T47D (cell line): ENCODE measurements at regions not wholly inside any gene's neighbourhood (a gene's known extent, or its start where the extent isn't known, plus 50 kb on each side); places are given as distances from the start of the nearest gene placed in this dataset.
"Not testable (repeated sequence)": the region's sequence is repeated elsewhere in the genome, so short reads cannot be mapped to it uniquely, and the experiment has no call there.

Experiments
- DNase-seq, 2 experiments: peaks; one replicate each; pipeline versions ENCODE4 v3.0.0 to v3.0.0-alpha.2; 2011 to 2012; ENCODE audit warnings: low read depth in 1 of 2, low spot score in 1 of 2
- JUND ChIP-seq: IDR thresholded peaks from 2 replicates; pipeline ENCODE4 v1.6.1; 2012; ENCODE audit warnings: low read depth
- in situ Hi-C: cut with HindIII; loops from 2 replicates; pipeline ENCODE4 v1.10.0; 2016; ENCODE audit warnings: low sequenced_read_pairs, low pct_unique_long_range_greater_than_20kb

DNA sequence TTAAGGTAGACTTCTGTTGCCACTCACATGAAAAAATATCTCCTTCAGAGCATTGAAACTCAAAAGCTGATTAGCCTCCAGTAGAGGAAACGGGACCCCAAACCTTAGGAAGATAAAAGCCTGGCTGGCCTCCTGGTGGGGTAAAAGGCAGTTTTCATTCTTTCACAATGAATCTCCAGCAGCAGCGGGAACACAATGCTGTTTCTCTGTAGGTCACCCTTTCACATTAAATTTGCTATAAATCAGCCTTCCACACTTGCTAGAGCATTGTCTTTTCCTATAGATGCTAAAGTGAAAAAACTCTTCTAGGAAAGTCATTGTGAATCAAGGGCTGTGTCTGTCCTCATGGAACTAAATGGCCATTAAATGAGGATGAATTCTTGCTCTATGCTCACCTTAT lies 207.3 kb upstream of the MAGEB2 start:
- DNase-seq = no peak
- no peak for TF ChIP-seq JUND
- in situ Hi-C loops = no loop called here

DNA sequence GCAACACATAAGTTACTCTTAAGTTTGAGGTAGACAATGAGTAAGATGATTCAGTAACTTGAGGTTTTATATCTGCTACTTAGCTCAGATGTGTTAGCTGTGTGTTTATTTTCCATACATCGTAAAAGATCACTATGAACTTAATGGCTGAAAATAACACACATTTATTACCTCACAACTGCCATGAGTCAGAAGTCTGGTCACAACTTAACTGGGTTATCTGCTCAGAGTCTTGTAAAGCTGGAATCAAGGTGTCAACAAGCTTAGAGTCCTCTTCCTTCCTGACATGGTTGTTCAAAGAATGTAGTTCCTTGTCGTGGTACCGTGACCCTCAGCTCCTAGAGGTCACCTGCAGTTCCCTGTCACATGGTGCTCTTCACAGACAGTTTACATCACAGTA lies 204.9 kb upstream of the MAGEB2 start:
- TF ChIP-seq JUND = no peak
- no peak for DNase-seq
- in situ Hi-C loops = no loop called here

DNA sequence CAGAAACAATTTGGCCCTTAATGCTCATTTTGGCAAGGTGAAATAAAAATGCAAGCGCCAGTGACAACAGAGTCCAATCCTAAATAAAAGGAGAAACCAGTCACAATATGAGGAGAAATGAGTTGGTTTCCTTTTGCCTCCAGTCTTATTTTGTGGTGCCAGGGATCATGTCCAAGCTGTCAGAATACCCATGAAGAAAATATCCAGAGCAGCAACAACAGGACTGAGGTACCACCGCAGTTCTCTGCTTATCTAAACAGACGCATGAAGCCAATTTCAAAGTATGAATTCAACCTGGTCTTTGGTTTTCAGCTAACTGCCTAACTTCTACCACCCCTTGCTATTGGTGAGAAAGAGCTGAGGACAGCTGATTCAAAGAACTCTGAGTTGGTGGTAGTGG lies 199.9 kb upstream of the MAGEB2 start:
- in situ Hi-C loops = no loop called here
- DNase-seq = no peak
- no peak for TF ChIP-seq JUND

DNA sequence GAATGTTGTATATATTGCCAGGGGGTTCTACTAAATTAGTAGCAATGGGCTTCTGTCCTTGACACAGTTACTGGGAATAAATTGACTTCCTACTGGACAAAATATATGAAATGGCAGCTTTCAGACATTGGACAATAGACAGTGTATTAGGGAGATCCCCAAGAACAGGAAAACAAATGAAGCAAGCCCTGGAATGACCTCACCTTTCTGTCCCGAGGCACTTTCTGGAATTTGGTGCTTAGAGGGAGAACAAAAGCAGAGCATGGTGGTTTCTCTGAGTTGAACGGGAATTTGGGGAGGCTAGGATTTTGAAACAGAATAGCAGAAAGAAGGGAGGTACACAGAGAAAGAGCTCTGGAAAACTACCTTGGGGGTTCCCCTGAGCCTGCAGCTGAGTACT lies 187.7 kb upstream of the MAGEB2 start:
- in situ Hi-C loops = no loop called here
- DNase-seq = peak in 1 of 2 experiments; percentile 6
- TF ChIP-seq JUND = no peak

DNA sequence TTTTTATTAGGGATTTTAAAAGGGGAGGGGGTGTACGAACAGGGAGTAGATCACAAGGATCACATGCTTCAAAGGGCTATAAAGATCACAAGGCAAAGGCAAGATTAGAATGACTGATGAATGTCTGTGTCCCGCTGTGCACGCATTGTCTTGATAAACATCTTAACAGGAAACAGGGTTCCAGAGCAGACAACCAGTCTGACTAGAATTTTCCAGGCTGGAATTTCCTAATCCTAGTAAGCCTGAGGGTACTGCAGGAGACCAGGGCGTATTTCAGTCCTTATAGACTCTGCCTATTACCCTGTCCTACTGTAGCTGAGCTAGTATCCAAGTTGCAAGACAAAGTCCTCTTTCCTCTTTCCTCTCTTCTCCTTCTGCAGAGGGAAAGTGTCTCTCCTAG lies 179.0 kb upstream of the MAGEB2 start:
- peak in 1 of 2 experiments; percentile 34 for DNase-seq
- in situ Hi-C loops = not testable (repeated sequence)

DNA sequence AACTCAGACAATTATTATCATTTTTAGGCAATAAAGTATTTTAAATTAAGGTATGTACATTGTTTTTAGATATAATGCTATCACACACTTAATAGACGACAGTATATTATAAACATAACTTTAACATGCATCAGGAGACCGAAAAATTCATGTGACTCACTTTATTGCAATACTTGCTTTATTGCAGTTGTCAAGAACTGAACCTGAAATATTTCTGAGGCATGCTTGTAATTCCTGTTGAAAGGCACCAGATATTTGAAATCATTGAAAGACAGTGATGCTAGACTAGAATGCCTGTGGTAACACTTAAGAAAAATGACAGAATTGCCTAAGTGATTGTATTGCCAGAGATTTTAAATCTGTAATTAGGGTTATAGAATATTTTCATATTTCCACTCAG lies 175.6 kb upstream of the MAGEB2 start:
- no peak for TF ChIP-seq JUND
- no peak for DNase-seq
- in situ Hi-C loops = no loop called here

DNA sequence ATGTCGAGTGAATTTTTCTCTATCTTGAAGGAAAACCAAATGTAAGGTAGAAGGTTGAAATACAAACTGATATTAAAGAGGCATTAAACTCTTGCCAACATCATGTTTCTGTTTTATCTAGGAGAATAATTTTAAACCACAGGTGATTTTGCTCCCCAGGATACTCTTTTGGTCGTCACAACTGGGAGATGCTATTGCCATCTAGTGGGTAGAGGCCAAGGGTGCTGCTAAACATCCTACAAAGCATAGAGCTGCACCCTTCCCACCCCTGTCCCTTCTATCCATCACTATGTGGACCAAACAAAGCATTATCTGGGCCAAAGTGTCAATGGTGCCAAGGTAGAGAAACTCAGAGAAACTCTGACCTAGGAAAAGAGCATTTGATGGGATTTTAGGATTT lies 154.6 kb upstream of the MAGEB2 start:
- no peak for TF ChIP-seq JUND
- in situ Hi-C loops = no loop called here
- DNase-seq = peak in 1 of 2 experiments; percentile 56

DNA sequence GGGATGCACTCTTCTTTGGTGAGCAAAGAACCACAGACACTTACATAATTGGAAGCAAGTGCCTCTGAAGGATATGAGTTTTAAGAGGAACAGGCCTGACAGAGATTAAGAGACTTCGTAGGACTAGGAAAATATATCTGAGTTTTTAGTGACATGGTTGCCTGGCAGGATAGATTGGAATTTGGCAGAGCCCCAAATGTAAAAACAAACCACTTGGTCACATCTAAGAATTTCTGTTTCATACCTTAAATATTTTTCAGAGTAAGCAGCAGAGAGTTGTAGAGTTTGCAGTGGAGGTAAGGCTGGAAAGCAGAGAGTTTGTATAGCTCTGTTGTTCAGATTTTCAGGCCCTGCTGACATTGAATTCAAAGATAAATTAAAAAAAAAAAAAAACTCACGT lies 150.1 kb upstream of the MAGEB2 start:
- no peak for TF ChIP-seq JUND
- peak in 1 of 2 experiments; percentile 16 for DNase-seq
- in situ Hi-C loops = no loop called here

DNA sequence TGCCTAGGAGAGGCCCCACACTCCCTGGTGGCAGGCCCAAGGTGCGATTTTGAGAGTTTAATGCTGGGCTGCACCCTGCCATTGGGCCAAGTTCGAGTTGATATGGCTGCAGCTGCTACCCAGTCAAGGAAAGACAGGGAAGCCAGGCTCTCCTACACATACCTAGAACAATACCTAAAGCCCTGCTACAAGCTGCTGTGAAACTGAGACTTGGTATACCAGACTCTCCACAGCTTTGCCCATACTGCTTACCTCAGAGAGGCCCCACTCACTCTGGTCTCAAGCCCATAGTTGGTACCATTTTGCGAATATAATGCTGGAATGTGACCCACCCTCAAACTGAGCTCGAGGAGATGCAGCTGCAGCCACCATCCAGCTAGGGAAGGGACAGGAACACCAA lies 147.7 kb upstream of the MAGEB2 start:
- TF ChIP-seq JUND = no peak
- no peak for DNase-seq
- in situ Hi-C loops = no loop called here

DNA sequence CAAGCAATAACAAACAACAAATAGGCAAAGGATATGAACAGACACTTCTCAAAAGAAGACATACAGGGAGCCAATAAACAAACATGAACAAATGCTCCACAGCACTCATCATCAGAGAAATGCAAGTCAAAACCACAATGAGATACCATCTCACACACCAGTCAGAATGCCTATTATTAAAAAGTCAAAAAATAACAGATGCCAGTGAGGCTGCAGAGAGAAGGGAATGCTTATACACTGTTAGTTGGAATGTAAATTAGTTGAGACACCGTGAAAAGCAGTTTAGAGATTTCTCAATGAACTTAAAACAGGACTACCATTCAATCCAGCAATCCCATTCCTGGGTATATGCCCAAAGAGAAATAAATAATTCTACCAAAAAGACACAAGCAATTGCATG lies 129.8 kb upstream of the MAGEB2 start:
- TF ChIP-seq JUND = no peak
- in situ Hi-C loops = no loop called here
- DNase-seq = no peak

DNA sequence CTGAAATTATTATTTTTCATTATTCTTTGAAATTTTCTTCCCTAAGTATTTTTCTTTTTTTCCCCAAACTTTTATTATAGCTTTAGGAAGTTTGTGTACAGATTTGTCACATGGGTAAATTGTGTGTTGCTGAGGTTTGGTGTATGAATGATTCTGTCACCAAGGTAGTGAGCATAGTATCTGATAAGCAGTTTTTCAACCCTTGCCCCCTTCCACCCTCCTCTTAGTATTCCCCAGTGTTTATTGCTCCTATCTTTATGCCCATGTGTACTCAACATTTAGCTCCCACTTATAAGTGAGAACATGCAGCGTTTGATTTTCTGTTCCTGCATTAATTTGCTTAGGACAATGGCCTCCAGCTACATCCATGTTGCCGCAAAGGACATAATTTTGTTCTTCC lies 103.9 kb upstream of the MAGEB2 start:
- TF ChIP-seq JUND = no peak
- in situ Hi-C loops = no loop called here
- DNase-seq = no peak

DNA sequence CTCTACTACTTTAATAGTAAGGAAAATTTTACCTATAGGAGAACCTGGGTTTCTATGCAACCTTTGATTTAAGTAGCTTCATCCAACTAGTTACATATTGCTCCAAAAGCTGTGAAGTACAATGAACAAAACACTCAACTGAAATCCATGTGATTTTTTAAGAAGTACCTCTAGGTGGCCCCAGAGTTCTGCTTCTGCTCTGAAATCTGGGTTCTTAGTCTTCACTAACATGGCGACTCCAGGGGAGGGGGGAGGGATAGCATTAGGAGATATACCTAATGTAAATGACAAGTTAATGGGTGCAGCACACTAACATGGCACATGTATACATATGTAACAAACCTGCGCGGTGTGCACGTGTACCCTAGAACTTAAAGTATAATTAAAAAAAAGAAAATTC lies 73.4 kb upstream of the MAGEB2 start:
- no peak for TF ChIP-seq JUND
- in situ Hi-C loops = no loop called here
- peak in 1 of 2 experiments; percentile 78 for DNase-seq

DNA sequence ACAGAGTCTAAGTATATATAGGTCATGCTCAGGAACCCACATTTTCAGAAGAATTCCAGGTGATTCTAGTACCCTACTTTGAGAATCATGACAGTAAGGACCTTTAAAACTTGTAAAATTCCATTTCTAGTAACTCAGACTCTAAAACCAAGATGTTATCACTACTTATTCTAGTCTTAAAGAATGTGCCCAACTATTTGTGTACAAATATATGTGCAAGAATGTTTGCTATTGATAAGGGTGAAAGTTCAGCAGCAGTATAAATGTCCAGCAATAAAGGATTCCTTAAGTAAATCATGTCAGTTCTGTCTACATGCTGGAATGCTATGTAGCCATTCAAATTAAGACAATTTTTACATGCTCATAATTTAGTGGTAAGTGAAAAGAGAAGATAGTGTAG lies 71.1 kb upstream of the MAGEB2 start:
- in situ Hi-C loops = no loop called here
- no peak for TF ChIP-seq JUND
- peak in 1 of 2 experiments; percentile 48 for DNase-seq

DNA sequence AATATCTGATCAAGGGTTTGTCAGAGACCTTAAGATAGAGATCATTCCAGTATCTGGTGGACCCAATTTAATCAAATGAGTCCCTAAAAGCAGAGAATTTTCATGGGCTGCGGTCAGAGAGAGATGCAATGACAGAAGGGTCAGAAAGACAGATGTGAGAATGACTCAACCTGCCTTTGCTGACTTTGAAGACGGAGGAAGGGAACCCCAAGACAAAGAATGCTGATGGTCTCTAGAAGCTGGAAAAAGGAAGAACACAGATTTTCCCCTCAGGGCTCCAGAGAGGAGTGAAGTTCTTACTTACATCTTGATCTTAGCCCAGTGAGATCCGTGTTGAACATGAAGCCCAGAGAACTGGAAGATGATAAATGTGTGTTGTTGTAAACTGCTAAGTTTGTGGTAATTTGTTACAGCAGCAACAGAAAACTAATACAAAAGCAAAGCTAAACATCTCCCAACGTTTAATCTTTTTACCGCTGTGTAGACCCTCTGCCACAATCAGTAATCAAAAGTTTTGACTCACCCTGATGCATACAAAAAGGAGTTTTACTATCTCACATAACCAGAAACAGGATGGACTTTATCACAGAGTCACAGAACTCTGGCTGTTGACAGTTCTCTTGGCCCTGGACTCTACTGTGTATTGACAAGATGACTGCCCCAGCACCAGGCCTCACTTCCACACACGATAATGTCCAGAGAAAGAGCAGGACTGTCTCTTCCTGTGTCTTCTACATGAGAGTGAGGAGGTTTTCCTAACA lies 70.2 kb upstream of the MAGEB2 start:
- DNase-seq = no peak
- TF ChIP-seq JUND = no peak
- in situ Hi-C loops = no loop called here
